ENCODE measurements at regions not wholly inside any gene's neighbourhood (a gene's known extent, or its start where the extent isn't known, plus 50 kb on each side); places are given as distances from the start of the nearest gene placed in this dataset.
"Not testable (repeated sequence)": the region's sequence is repeated elsewhere in the genome, so short reads cannot be mapped to it uniquely, and the experiment has no call there.

- H3K9me3 ChIP-seq (ENCODE audit: control insufficient read depth in 2 of 2, low read length in 2 of 2), result no peaks in the 10 kb centered on the region
- no peak overlapping the region for H3K4me3 ChIP-seq (ENCODE audit: low read length in 2 of 2)
- H3K9ac ChIP-seq (ENCODE audit: low read depth in 1 of 2, low read length in 2 of 2), result no peak overlapping the region
- H3K27ac ChIP-seq (ENCODE audit: low read depth in 2 of 2, low read length in 2 of 2), result no peak overlapping the region
- H3K36me3 ChIP-seq (ENCODE audit: control insufficient read depth in 2 of 2, insufficient read depth in 2 of 2, low read length in 2 of 2), result no peaks in the 10 kb centered on the region
- no peaks in the 10 kb centered on the region for H3K27me3 ChIP-seq (ENCODE audit: control insufficient read depth in 2 of 2, insufficient read depth in 2 of 2, low read length in 2 of 2)
- H3K4me1 ChIP-seq (ENCODE audit: control insufficient read depth in 2 of 2, insufficient read depth in 2 of 2, low read length in 2 of 2), result peaks cover 0 to 12% of the 10 kb centered on the region in 2 donors
Observed at GRCh38 chr5:167290478-167290877, 1001.0 kb upstream of the WWC1 start.

GRCh38 chr5:167294882-167295680, 996.4 kb upstream of the WWC1 start:
- Histone ChIP-seq H3K9me3 (ENCODE audit: control insufficient read depth in 2 of 2, low read length in 2 of 2) (no peaks in the 10 kb centered on the region), H3K4me1 (ENCODE audit: control insufficient read depth in 2 of 2, insufficient read depth in 2 of 2, low read length in 2 of 2) (peaks cover 0 to 13% of the 10 kb centered on the region in 2 donors), H3K27ac (ENCODE audit: low read depth in 2 of 2, low read length in 2 of 2) (peak overlapping the region in 1 of 2 donors; percentile 43), H3K36me3 (ENCODE audit: control insufficient read depth in 2 of 2, insufficient read depth in 2 of 2, low read length in 2 of 2) (no peaks in the 10 kb centered on the region), H3K9ac (ENCODE audit: low read depth in 1 of 2, low read length in 2 of 2) (no peak overlapping the region), H3K27me3 (ENCODE audit: control insufficient read depth in 2 of 2, insufficient read depth in 2 of 2, low read length in 2 of 2) (no peaks in the 10 kb centered on the region), H3K4me3 (ENCODE audit: low read length in 2 of 2) (peak overlapping the region in 1 of 2 donors; percentile 4)

GRCh38 chr5:167295681-167296005, 995.8 kb upstream of the WWC1 start:
- no peak overlapping the region for H3K27ac ChIP-seq (ENCODE audit: low read depth in 2 of 2, low read length in 2 of 2)
- no peaks in the 10 kb centered on the region for H3K27me3 ChIP-seq (ENCODE audit: control insufficient read depth in 2 of 2, insufficient read depth in 2 of 2, low read length in 2 of 2)

GRCh38 chr5:167296066-167296465, 995.4 kb upstream of the WWC1 start:
- no peak overlapping the region for H3K27ac ChIP-seq (ENCODE audit: low read depth in 2 of 2, low read length in 2 of 2)
- H3K4me1 ChIP-seq (ENCODE audit: control insufficient read depth in 2 of 2, insufficient read depth in 2 of 2, low read length in 2 of 2), result peaks cover 0 to 13% of the 10 kb centered on the region in 2 donors
- no peaks in the 10 kb centered on the region for H3K9me3 ChIP-seq (ENCODE audit: control insufficient read depth in 2 of 2, low read length in 2 of 2)
- H3K27me3 ChIP-seq (ENCODE audit: control insufficient read depth in 2 of 2, insufficient read depth in 2 of 2, low read length in 2 of 2), result no peaks in the 10 kb centered on the region
- H3K36me3 ChIP-seq (ENCODE audit: control insufficient read depth in 2 of 2, insufficient read depth in 2 of 2, low read length in 2 of 2), result no peaks in the 10 kb centered on the region
- no peak overlapping the region for H3K4me3 ChIP-seq (ENCODE audit: low read length in 2 of 2)
- H3K9ac ChIP-seq (ENCODE audit: low read depth in 1 of 2, low read length in 2 of 2), result no peak overlapping the region

More at GRCh38 chr5:167295681-167296005, 995.8 kb upstream of the WWC1 start:
- Histone ChIP-seq H3K4me3 (ENCODE audit: low read length in 2 of 2) (no peak overlapping the region), H3K4me1 (ENCODE audit: control insufficient read depth in 2 of 2, insufficient read depth in 2 of 2, low read length in 2 of 2) (peaks cover 0 to 13% of the 10 kb centered on the region in 2 donors), H3K9me3 (ENCODE audit: control insufficient read depth in 2 of 2, low read length in 2 of 2) (no peaks in the 10 kb centered on the region), H3K36me3 (ENCODE audit: control insufficient read depth in 2 of 2, insufficient read depth in 2 of 2, low read length in 2 of 2) (no peaks in the 10 kb centered on the region), H3K9ac (ENCODE audit: low read depth in 1 of 2, low read length in 2 of 2) (no peak overlapping the region)

GRCh38 chr5:167296661-167297060, 994.8 kb upstream of the WWC1 start:
- Histone ChIP-seq H3K9ac (ENCODE audit: low read depth in 1 of 2, low read length in 2 of 2) (no peak overlapping the region), H3K27me3 (ENCODE audit: control insufficient read depth in 2 of 2, insufficient read depth in 2 of 2, low read length in 2 of 2) (no peaks in the 10 kb centered on the region), H3K4me1 (ENCODE audit: control insufficient read depth in 2 of 2, insufficient read depth in 2 of 2, low read length in 2 of 2) (peaks cover 0 to 13% of the 10 kb centered on the region in 2 donors), H3K27ac (ENCODE audit: low read depth in 2 of 2, low read length in 2 of 2) (no peak overlapping the region), H3K9me3 (ENCODE audit: control insufficient read depth in 2 of 2, low read length in 2 of 2) (no peaks in the 10 kb centered on the region), H3K4me3 (ENCODE audit: low read length in 2 of 2) (no peak overlapping the region), H3K36me3 (ENCODE audit: control insufficient read depth in 2 of 2, insufficient read depth in 2 of 2, low read length in 2 of 2) (no peaks in the 10 kb centered on the region)

- H3K9ac ChIP-seq (ENCODE audit: low read depth in 1 of 2, low read length in 2 of 2); H3K9me3 ChIP-seq (ENCODE audit: control insufficient read depth in 2 of 2, low read length in 2 of 2); H3K27me3 ChIP-seq (ENCODE audit: control insufficient read depth in 2 of 2, insufficient read depth in 2 of 2, low read length in 2 of 2); H3K4me1 ChIP-seq (ENCODE audit: control insufficient read depth in 2 of 2, insufficient read depth in 2 of 2, low read length in 2 of 2); H3K36me3 ChIP-seq (ENCODE audit: control insufficient read depth in 2 of 2, insufficient read depth in 2 of 2, low read length in 2 of 2); H3K27ac ChIP-seq (ENCODE audit: low read depth in 2 of 2, low read length in 2 of 2); H3K4me3 ChIP-seq (ENCODE audit: low read length in 2 of 2): not testable (repeated sequence)
Observed at GRCh38 chr5:167299861-167300260, 991.6 kb upstream of the WWC1 start.

GRCh38 chr5:167303582-167303981, 987.9 kb upstream of the WWC1 start:
- Histone ChIP-seq H3K36me3 (ENCODE audit: control insufficient read depth in 2 of 2, insufficient read depth in 2 of 2, low read length in 2 of 2) (no peaks in the 10 kb centered on the region), H3K9me3 (ENCODE audit: control insufficient read depth in 2 of 2, low read length in 2 of 2) (no peaks in the 10 kb centered on the region), H3K4me3 (ENCODE audit: low read length in 2 of 2) (no peak overlapping the region), H3K27ac (ENCODE audit: low read depth in 2 of 2, low read length in 2 of 2) (no peak overlapping the region), H3K9ac (ENCODE audit: low read depth in 1 of 2, low read length in 2 of 2) (no peak overlapping the region), H3K27me3 (ENCODE audit: control insufficient read depth in 2 of 2, insufficient read depth in 2 of 2, low read length in 2 of 2) (no peaks in the 10 kb centered on the region), H3K4me1 (ENCODE audit: control insufficient read depth in 2 of 2, insufficient read depth in 2 of 2, low read length in 2 of 2) (no peaks in the 10 kb centered on the region)

- H3K27ac ChIP-seq (ENCODE audit: low read depth in 2 of 2, low read length in 2 of 2), result no peak overlapping the region
- no peak overlapping the region for H3K4me3 ChIP-seq (ENCODE audit: low read length in 2 of 2)
- no peaks in the 10 kb centered on the region for H3K4me1 ChIP-seq (ENCODE audit: control insufficient read depth in 2 of 2, insufficient read depth in 2 of 2, low read length in 2 of 2)
- no peak overlapping the region for H3K9ac ChIP-seq (ENCODE audit: low read depth in 1 of 2, low read length in 2 of 2)
- no peaks in the 10 kb centered on the region for H3K27me3 ChIP-seq (ENCODE audit: control insufficient read depth in 2 of 2, insufficient read depth in 2 of 2, low read length in 2 of 2)
- no peaks in the 10 kb centered on the region for H3K9me3 ChIP-seq (ENCODE audit: control insufficient read depth in 2 of 2, low read length in 2 of 2)
- no peaks in the 10 kb centered on the region for H3K36me3 ChIP-seq (ENCODE audit: control insufficient read depth in 2 of 2, insufficient read depth in 2 of 2, low read length in 2 of 2)
Observed at GRCh38 chr5:167304834-167305469, 986.5 kb upstream of the WWC1 start.

- H3K9ac ChIP-seq (ENCODE audit: low read depth in 1 of 2, low read length in 2 of 2), result no peak overlapping the region
- no peak overlapping the region for H3K27ac ChIP-seq (ENCODE audit: low read depth in 2 of 2, low read length in 2 of 2)
- no peak overlapping the region for H3K4me3 ChIP-seq (ENCODE audit: low read length in 2 of 2)
- no peaks in the 10 kb centered on the region for H3K27me3 ChIP-seq (ENCODE audit: control insufficient read depth in 2 of 2, insufficient read depth in 2 of 2, low read length in 2 of 2)
- no peaks in the 10 kb centered on the region for H3K36me3 ChIP-seq (ENCODE audit: control insufficient read depth in 2 of 2, insufficient read depth in 2 of 2, low read length in 2 of 2)
- no peaks in the 10 kb centered on the region for H3K9me3 ChIP-seq (ENCODE audit: control insufficient read depth in 2 of 2, low read length in 2 of 2)
- no peaks in the 10 kb centered on the region for H3K4me1 ChIP-seq (ENCODE audit: control insufficient read depth in 2 of 2, insufficient read depth in 2 of 2, low read length in 2 of 2)
Observed at GRCh38 chr5:167305591-167306213, 985.7 kb upstream of the WWC1 start.

- no peak overlapping the region for H3K9ac ChIP-seq (ENCODE audit: low read depth in 1 of 2, low read length in 2 of 2)
- H3K36me3 ChIP-seq (ENCODE audit: control insufficient read depth in 2 of 2, insufficient read depth in 2 of 2, low read length in 2 of 2), result no peaks in the 10 kb centered on the region
- no peaks in the 10 kb centered on the region for H3K27me3 ChIP-seq (ENCODE audit: control insufficient read depth in 2 of 2, insufficient read depth in 2 of 2, low read length in 2 of 2)
- H3K27ac ChIP-seq (ENCODE audit: low read depth in 2 of 2, low read length in 2 of 2), result no peak overlapping the region
- H3K9me3 ChIP-seq (ENCODE audit: control insufficient read depth in 2 of 2, low read length in 2 of 2), result no peaks in the 10 kb centered on the region
- H3K4me3 ChIP-seq (ENCODE audit: low read length in 2 of 2), result no peak overlapping the region
- no peaks in the 10 kb centered on the region for H3K4me1 ChIP-seq (ENCODE audit: control insufficient read depth in 2 of 2, insufficient read depth in 2 of 2, low read length in 2 of 2)
Observed at GRCh38 chr5:167307042-167307441, 984.4 kb upstream of the WWC1 start.

Data from mucosa of rectum (tissue), 2 donors.